ENCODE measurements at regions not wholly inside any gene's neighbourhood (a gene's known extent, or its start where the extent isn't known, plus 50 kb on each side); places are given as distances from the start of the nearest gene placed in this dataset.

DNA sequence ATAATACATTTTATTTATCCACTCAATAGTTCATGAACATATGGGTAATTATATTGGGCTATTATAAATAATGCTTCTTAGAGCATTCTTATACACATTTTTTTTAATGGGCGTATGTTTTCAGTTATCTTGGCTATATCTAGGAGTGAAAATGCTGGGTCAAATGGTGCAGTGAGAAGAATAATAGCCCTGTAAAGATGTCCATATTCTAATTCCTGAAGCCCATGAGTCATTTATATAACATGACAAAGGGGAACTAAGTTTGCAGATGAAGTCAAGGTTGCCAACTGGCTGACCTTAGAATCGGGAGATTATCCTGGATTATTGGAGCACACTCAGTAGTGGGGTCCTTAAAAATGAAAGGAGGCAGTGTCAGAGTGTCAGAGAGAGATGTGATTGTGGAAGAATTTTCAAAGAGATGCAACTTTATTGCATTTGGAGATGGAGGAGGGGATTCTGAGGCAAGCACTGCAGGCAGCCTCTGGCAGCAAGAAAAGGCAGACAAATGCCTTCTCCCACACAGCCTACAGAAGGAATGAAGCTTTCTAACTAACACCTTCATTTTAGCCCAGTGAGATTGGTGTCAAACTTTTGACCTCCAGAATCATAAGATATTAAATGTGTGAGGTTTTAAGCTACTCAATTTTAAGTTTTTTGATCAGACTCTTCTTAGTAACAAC lies 106.1 kb upstream of the HS3ST1 start:
- no peak for DNase-seq

DNA sequence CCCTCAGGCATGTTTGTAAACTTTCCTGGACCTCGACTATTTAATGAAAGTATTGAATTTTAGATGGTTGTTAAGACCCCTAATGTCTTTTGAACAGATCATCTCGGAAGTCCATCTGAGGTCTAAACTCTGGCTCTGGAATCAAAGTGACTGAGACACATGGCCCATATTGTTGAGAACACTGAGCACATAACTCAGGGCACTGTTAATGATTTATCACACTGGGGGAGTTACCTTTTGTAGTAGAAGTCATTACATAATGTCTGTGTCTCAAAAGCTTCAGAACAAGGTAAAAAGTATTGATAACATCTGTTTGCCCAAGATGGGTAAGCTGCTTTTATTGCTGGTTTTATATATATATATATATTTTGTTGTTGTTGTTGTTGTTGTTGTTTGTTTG lies 103.4 kb upstream of the HS3ST1 start:
- no peak for DNase-seq

- DNase-seq = no peak
These were observed 101.0 kb upstream of the HS3ST1 start for GRCh38 chr4:11529625-11530201.

- DNase-seq = no peak
These were observed 96.4 kb upstream of the HS3ST1 start for GRCh38 chr4:11525085-11525484.

GRCh38 chr4:11518754-11519153 lies 90.1 kb upstream of the HS3ST1 start:
- no peak for DNase-seq

DNA sequence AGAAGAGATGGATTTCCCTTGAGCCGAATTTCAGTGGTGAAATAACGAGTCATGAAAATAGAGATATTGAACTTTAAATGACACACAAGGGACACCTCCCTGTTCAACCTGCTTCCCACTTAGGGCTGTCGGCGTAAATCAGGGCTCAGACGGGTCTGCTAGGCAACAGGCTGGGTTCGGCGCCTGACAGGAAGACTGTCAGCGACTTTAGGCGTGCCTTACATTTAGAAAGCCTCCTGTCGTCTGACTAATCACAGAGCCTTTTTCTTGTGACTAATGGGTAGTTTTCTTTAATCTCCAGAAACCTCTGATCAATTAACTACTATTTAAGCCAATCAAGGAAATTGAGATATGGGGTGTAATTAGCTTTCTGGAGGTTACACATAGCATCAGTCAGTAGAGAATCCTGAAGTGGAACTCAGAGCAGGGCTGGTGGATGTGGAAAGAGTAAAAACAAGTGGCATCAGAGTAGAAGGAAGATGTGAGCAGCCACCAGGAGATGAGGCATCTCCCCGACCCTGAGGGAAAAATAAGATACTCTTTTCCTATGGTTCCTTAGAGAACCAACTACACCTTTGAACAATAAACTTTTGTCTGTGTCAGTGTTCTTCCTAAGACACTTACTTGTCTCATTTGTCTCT lies 86.2 kb upstream of the HS3ST1 start:
- no peak for DNase-seq

DNA sequence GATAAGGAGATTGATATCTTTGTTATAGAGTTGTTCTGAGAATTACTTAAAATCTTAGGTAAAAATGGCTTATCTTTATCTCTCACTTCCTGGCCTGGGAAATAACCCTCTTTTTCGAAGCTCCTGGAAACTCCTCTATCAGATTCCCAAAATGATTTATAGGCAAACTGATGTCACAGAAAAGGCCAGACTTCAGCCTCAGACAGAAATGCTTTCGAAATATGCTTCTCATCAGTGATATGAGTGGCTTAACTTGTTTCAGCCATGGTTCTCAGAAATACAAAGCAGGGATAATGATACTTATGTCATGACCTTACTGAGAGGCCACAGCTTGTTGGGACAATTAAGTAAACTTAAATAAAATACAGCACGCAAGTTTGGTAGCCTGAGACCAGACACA lies 85.3 kb upstream of the HS3ST1 start:
- no peak for DNase-seq

DNA sequence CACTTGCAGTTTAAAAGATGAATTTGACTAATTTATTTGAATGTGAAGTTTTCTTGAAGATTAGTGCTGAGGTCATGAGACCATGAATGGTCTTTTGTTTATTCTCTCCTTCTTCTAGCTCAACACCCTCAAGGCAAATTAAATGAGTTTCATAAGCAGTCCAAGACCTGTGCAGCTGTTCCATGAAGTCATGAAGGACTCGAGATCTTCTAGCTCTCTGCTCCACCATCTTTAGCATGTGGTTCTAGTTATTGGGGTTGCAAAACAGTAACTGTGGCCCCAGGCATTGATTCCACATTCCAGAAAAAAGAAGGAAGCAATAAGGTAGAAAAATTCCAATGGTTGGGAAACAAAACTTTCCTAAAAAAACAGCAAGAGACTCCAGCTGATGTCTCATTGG lies 84.2 kb upstream of the HS3ST1 start:
- no peak for DNase-seq

DNA sequence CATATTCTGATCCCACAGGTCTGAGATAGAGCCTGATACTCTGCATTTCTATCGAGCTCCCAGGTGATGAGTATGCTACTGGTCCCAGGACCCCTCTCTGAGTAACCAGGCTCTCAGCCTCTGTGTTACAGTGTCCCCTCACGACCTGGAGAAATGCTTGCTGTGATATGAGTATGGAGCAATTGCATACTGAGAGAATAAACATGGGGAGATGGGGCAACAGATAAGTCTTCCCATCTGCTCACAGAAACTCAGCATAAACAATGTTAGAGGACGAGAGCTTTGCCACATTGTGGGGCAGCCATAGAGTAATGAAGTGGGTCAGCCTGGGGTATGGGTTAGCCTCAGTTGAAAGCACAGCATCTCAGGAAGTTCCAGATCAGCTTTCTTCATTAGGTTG lies 82.6 kb upstream of the HS3ST1 start:
- no peak for DNase-seq

DNA sequence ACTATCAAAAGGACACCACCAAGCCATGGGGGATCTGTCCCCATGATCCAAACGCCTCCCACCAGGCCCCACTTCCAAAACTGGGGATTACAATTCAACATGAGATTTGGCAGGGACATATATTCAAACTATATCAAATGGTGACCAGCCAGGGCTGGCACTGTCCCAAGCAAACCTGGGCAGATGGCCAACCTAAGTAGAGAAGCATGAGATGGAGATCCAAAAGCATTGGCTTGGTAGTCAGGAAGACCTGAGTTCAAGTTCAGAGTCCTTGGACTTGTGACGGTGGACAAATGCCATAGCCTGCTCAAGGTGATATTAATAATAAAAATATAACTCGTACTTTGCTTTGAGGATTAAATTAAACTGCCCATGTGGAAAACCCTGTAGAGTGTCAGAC lies 79.2 kb upstream of the HS3ST1 start:
- DNase-seq = no peak

- no peak for DNase-seq
These were observed 77.5 kb upstream of the HS3ST1 start for GRCh38 chr4:11506194-11506593.

GRCh38 chr4:11505221-11505971 lies 76.7 kb upstream of the HS3ST1 start:
- no peak for DNase-seq

GRCh38 chr4:11503166-11503565 lies 74.5 kb upstream of the HS3ST1 start:
- DNase-seq = no peak

GRCh38 chr4:11497972-11498371 lies 69.3 kb upstream of the HS3ST1 start:
- no peak for DNase-seq

- no peak for DNase-seq
These were observed 68.6 kb upstream of the HS3ST1 start for GRCh38 chr4:11497212-11497806.

DNA sequence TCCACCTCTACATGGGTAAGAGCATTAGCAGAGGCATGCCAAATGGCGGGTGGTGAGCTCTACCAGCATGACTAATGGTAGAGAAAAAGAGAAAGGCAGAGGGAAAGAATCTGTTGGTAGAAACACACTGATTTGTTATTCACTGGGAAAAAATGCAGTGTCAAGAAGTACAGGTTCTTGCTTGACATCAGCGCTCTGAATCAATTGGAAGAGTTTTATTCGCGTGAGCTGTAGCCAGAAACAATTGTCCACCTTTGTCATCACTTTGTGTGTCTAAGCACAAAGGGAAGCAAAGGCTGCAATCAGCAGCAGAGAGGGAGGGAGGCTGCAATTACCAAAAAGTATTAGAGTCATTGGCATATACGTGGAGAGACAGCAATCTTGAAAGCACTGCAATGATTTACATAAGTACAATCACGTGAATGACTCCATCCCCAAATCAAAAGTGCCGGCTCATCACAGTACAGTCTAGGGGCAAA lies 67.7 kb upstream of the HS3ST1 start:
- no peak for DNase-seq

GRCh38 chr4:11495818-11496217 lies 67.1 kb upstream of the HS3ST1 start:
- DNase-seq = no peak

- no peak for DNase-seq
These were observed 66.6 kb upstream of the HS3ST1 start for GRCh38 chr4:11495291-11495690.

- no peak for DNase-seq
These were observed 65.5 kb upstream of the HS3ST1 start for GRCh38 chr4:11494232-11494631.

DNA sequence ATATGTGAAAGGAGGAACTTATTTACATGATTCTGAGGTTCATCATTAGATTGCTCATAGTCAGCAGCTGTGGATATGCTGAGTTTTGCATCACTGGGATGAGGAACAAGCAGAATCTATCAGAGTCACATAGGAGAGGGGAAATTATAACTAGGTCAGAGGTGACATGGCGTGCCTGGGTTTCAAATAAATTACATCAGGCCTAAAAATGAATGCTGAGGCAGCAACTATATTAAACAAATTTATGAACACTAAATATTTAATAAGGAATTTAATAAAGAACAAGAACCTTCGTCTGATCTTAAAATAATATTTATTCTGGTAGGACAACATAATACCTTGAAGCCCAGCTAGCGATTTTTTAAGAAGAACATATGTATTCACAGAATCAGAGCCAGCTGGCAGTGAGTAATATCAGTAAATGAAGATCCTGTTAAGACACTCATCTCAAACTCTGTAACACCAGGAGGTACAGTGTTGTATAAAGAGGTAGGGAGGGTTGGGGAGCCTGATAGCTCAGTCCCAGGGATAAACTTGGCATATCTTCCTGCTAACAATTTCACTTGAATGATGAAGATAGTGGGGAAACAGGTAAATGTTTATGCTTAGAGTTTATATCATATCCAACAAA lies 60.9 kb upstream of the HS3ST1 start:
- DNase-seq = peak; percentile 15

GRCh38 chr4:11488657-11489452 lies 60.2 kb upstream of the HS3ST1 start:
- no peak for DNase-seq

All from muscle of arm (tissue), 1 donor.